ENCODE measurements at regions not wholly inside any gene's neighbourhood (a gene's known extent, or its start where the extent isn't known, plus 50 kb on each side); places are given as distances from the start of the nearest gene placed in this dataset.

GRCh38 chr3:181844211-181844610 is 132.5 kb downstream of the SOX2 start:
- Histone ChIP-seq H3K27ac (no peak overlapping the region), H3K4me1 (replicated peaks) (no peaks in the 10 kb centered on the region), H3K4me3 (no peak overlapping the region), H3K27me3 (replicated peaks; ENCODE audit: insufficient read depth) (no peaks in the 10 kb centered on the region), H3K36me3 (no peaks in the 10 kb centered on the region), H3K9me3 (no peaks in the 10 kb centered on the region)
- 95% methylated on average over 3 of the region's 3 CpGs for WGBS
- intact Hi-C loops (cut with DNase I): no loop called here
- DNase-seq (ENCODE audit: low spot score): no peak
- TF ChIP-seq CTCF (IDR thresholded peaks at IDR 0.05) (no peak), POLR2A (IDR thresholded peaks at IDR 0.05) (no peak), POLR2AphosphoS5 (IDR thresholded peaks at IDR 0.05) (no peak)

- Histone ChIP-seq H3K27ac (no peak overlapping the region), H3K27me3 (replicated peaks; ENCODE audit: insufficient read depth) (peaks cover 4% of the 10 kb centered on the region), H3K4me1 (replicated peaks) (no peaks in the 10 kb centered on the region), H3K36me3 (no peaks in the 10 kb centered on the region), H3K9me3 (no peaks in the 10 kb centered on the region), H3K4me3 (no peak overlapping the region)
- TF ChIP-seq CTCF (IDR thresholded peaks at IDR 0.05) (no peak), POLR2AphosphoS5 (IDR thresholded peaks at IDR 0.05) (no peak), POLR2A (IDR thresholded peaks at IDR 0.05) (no peak)
- intact Hi-C loops (cut with DNase I): no loop called here
- WGBS: 96% methylated on average over 3 of the region's 3 CpGs
- no peak for DNase-seq (ENCODE audit: low spot score)
Observed at GRCh38 chr3:181847276-181847675, 135.6 kb downstream of the SOX2 start.

DNA sequence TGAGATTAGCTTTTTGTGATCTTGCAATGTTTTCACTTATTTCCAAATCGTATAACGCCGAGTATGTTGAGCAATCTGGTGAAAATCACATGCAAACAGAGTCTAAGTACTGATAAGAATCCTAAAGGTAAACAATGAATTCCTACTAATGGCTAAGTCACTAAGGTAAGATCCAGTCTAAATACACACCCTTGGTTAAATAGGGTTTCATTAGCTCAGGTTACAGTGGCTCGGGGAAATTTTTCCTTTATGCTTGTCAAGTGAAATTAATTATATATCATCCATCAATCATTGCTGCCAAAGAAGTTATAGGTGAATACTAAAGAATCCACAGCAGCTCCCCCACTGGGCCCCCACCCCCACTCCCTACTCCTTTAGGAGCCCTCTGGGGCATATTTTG is 139.3 kb downstream of the SOX2 start:
- 8% methylated on average over 4 of the region's 4 CpGs for WGBS
- Histone ChIP-seq H3K9me3 (no peaks in the 10 kb centered on the region), H3K27ac (no peak overlapping the region), H3K4me1 (replicated peaks) (no peaks in the 10 kb centered on the region), H3K36me3 (no peaks in the 10 kb centered on the region), H3K4me3 (no peak overlapping the region), H3K27me3 (replicated peaks; ENCODE audit: insufficient read depth) (peaks cover 4% of the 10 kb centered on the region)
- TF ChIP-seq CTCF (IDR thresholded peaks at IDR 0.05): no peak
- TF ChIP-seq POLR2AphosphoS5 (IDR thresholded peaks at IDR 0.05): peak; percentile 70
- DNase-seq (ENCODE audit: low spot score): no peak
- intact Hi-C loops (cut with DNase I): no loop called here

GRCh38 chr3:181855825-181856224 is 144.1 kb downstream of the SOX2 start:
- intact Hi-C loops (cut with DNase I): no loop called here
- WGBS: 63% methylated on average over 2 of the region's 2 CpGs
- TF ChIP-seq POLR2A (IDR thresholded peaks at IDR 0.05) (no peak), POLR2AphosphoS5 (IDR thresholded peaks at IDR 0.05) (no peak), CTCF (IDR thresholded peaks at IDR 0.05) (no peak)

DNA sequence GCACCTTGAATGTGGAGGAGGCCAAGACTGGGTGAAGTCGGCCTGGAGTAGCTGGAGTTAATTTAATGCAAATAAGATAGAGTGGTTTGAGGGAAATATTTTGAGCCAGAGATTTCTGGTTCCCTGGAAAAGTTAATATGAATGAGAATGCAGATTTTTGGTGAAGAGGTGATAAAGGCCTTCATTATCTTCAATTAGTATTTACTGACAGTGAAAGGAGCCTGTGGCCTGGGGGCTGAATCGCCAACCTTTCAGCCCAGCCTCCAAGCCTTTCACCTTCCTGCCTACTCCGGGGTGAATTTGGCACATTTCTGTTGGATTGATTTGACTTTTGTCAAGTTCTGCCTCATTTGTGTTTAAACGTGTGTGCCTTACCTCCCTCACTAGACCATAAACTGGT is 147.8 kb downstream of the SOX2 start:
- WGBS: 48% methylated on average over 4 of the region's 4 CpGs
- TF ChIP-seq POLR2AphosphoS5 (IDR thresholded peaks at IDR 0.05): no peak
- no peak for TF ChIP-seq CTCF (IDR thresholded peaks at IDR 0.05)
- TF ChIP-seq POLR2A (IDR thresholded peaks at IDR 0.05): no peak
- Histone ChIP-seq H3K27ac (no peak overlapping the region), H3K4me3 (no peak overlapping the region), H3K4me1 (replicated peaks) (no peaks in the 10 kb centered on the region), H3K36me3 (no peaks in the 10 kb centered on the region), H3K9me3 (no peaks in the 10 kb centered on the region), H3K27me3 (replicated peaks; ENCODE audit: insufficient read depth) (no peaks in the 10 kb centered on the region)
- DNase-seq (ENCODE audit: low spot score): no peak
- intact Hi-C loops (cut with DNase I): no loop called here

More at GRCh38 chr3:181855825-181856224, 144.1 kb downstream of the SOX2 start:
- no peak for DNase-seq (ENCODE audit: low spot score)
- Histone ChIP-seq H3K4me1 (replicated peaks) (no peaks in the 10 kb centered on the region), H3K4me3 (no peak overlapping the region), H3K27ac (no peak overlapping the region), H3K27me3 (replicated peaks; ENCODE audit: insufficient read depth) (no peaks in the 10 kb centered on the region), H3K36me3 (no peaks in the 10 kb centered on the region), H3K9me3 (no peaks in the 10 kb centered on the region)

Measured in prostate gland (tissue), 2 donors.